ENCODE measurements at regions not wholly inside any gene's neighbourhood (a gene's known extent, or its start where the extent isn't known, plus 50 kb on each side); places are given as distances from the start of the nearest gene placed in this dataset.
A peak's percentile ranks its signal among the peaks of the same experiment; 100 is the strongest.

GRCh38 chr1:221164029-221164428 is 284.8 kb downstream of the HLX start:
- no peak for TF ChIP-seq POLR2AphosphoS5 (IDR thresholded peaks at IDR 0.05)
- TF ChIP-seq, protein P1, sequence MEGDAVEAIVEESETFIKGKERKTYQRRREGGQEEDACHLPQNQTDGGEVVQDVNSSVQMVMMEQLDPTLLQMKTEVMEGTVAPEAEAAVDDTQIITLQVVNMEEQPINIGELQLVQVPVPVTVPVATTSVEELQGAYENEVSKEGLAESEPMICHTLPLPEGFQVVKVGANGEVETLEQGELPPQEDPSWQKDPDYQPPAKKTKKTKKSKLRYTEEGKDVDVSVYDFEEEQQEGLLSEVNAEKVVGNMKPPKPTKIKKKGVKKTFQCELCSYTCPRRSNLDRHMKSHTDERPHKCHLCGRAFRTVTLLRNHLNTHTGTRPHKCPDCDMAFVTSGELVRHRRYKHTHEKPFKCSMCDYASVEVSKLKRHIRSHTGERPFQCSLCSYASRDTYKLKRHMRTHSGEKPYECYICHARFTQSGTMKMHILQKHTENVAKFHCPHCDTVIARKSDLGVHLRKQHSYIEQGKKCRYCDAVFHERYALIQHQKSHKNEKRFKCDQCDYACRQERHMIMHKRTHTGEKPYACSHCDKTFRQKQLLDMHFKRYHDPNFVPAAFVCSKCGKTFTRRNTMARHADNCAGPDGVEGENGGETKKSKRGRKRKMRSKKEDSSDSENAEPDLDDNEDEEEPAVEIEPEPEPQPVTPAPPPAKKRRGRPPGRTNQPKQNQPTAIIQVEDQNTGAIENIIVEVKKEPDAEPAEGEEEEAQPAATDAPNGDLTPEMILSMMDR (IDR thresholded peaks at IDR 0.05): no peak
- TF ChIP-seq POLR2A (IDR thresholded peaks at IDR 0.05): no peak
- no peak for TF ChIP-seq EP300 (IDR thresholded peaks at IDR 0.05)
- H3K9me3 ChIP-seq: no peaks in the 10 kb centered on the region
- H3K4me3 ChIP-seq: no peak overlapping the region
- ATAC-seq (ENCODE audit: low FRiP score in 2 of 2) (no peak), DNase-seq (no peak)
- H3K27me3 ChIP-seq: no peaks in the 10 kb centered on the region
- WGBS, 2 donors: 86 to 94% methylated on average over 1 of the region's 1 CpG
- H3K27ac ChIP-seq: no peak overlapping the region
- H3K36me3 ChIP-seq: no peaks in the 10 kb centered on the region
- H3K4me1 ChIP-seq: peaks cover 7 to 20% (median 13%) of the 10 kb centered on the region in 4 donors

DNA sequence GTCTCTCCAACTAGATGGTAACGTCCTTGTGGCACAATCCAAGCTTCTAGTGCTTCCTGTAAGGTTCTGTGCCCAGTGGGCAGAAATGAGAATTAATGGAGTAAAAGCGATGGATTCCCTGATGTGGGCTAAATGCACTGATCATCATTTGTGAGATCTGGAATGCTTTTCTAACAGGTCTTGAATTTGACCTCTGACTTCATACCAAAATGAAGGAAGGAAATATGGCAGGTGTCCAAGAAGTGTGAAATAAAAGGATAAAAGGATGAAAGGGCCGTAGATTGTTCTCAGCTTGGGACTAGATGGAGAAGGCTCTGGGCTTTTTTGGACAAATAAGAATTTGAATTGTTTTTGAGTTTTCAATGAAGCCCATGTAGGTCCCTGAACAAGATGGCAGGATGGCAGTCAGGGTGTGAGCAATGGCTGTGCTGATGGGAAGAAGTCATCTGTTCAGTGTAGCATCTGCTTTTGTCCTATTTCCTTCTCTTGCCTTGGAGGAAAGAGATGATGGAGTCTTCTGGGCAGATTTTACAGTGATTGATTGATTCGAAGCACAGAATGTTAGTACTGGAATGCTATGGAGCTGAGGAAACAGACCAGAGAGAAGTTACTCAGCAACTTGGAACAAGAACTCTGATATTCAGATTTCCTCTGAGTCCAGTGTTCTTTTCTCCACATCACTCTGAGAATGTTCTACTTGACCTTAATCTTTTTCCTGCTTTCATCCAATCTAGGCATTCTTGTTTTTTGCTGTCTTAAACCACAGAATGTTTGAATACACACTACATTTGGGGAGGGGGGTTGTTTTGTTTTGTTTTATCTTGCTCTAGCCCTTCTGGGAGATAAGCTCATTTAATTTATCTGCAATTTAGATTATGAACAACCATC is 286.0 kb downstream of the HLX start:
- Histone ChIP-seq H3K36me3 (no peaks in the 10 kb centered on the region), H3K27ac (no peak overlapping the region), H3K27me3 (no peaks in the 10 kb centered on the region), H3K9me3 (no peaks in the 10 kb centered on the region), H3K4me1 (peaks cover 7 to 20% (median 13%) of the 10 kb centered on the region in 4 donors), H3K4me3 (no peak overlapping the region)
- WGBS, 2 donors: 74 to 77% methylated on average over 4 of the region's 4 CpGs
- DNase-seq: no peak
- TF ChIP-seq, protein P1 (IDR thresholded peaks at IDR 0.05): no peak
- TF ChIP-seq POLR2AphosphoS5 (IDR thresholded peaks at IDR 0.05) (no peak), POLR2A (IDR thresholded peaks at IDR 0.05) (no peak), EP300 (IDR thresholded peaks at IDR 0.05) (no peak)
- ATAC-seq (ENCODE audit: low FRiP score in 2 of 2): no peak

DNA sequence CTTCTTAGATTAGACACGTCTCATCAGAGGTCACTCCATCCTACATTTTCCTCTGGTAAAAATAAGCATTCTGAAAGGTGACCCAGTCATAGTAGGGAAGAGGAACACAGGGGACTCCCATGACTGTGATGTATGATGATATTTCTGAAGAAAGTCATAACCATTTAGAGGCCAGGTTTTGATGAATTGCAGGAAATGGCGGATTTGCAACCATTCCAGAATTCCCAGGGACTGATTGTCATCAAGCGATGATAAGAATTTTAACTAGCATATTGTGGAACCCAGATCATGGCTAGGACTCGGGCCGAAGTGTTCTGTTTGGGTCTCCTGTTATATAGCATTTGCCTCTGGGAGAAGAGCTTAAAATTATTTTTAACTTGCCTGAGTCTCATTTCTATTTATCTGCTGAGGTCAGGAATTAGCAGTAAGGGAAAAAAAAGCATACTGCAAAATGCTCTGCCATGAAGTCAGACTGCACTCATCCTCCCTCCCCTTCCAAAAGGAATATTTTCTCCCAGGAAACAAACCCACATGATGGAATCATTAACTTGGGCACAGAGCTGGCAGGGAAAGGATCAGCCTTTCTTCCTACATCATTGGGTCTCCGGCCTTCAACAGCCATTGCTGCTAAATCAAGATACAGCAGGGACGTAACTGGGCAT is 286.7 kb downstream of the HLX start:
- Histone ChIP-seq H3K4me1 (peaks cover 7 to 20% (median 13%) of the 10 kb centered on the region in 4 donors), H3K4me3 (no peak overlapping the region), H3K9me3 (no peaks in the 10 kb centered on the region), H3K36me3 (no peaks in the 10 kb centered on the region), H3K27ac (no peak overlapping the region), H3K27me3 (no peaks in the 10 kb centered on the region)
- no peak for TF ChIP-seq POLR2AphosphoS5 (IDR thresholded peaks at IDR 0.05)
- no peak for TF ChIP-seq POLR2A (IDR thresholded peaks at IDR 0.05)
- TF ChIP-seq EP300 (IDR thresholded peaks at IDR 0.05): no peak
- TF ChIP-seq, protein P1 (IDR thresholded peaks at IDR 0.05): no peak
- 72 to 80% methylated on average over 7 of the region's 7 CpGs for WGBS, 2 donors
- no peak for ATAC-seq (ENCODE audit: low FRiP score in 2 of 2)
- no peak for DNase-seq

GRCh38 chr1:221166559-221167318 is 287.5 kb downstream of the HLX start:
- TF ChIP-seq POLR2A (IDR thresholded peaks at IDR 0.05) (no peak), POLR2AphosphoS5 (IDR thresholded peaks at IDR 0.05) (peak in 1 of 2 donors; percentile 38), EP300 (IDR thresholded peaks at IDR 0.05) (peak in 2 of 4 donors; percentile 15 to 19)
- TF ChIP-seq, protein P1 (IDR thresholded peaks at IDR 0.05): no peak
- Histone ChIP-seq H3K4me1 (peaks cover 5 to 16% (median 9%) of the 10 kb centered on the region in 4 donors), H3K27ac (peak overlapping the region in 1 of 4 donors; percentile 56), H3K36me3 (no peaks in the 10 kb centered on the region), H3K4me3 (no peak overlapping the region), H3K27me3 (no peaks in the 10 kb centered on the region), H3K9me3 (no peaks in the 10 kb centered on the region)
- peak in 1 of 2 donors; percentile 55 for DNase-seq
- ATAC-seq (ENCODE audit: low FRiP score in 2 of 2): peak; percentile 43 to 82
- WGBS, 2 donors: 59 to 73% methylated on average over 4 of the region's 4 CpGs

Measured in upper lobe of left lung (tissue), 6 donors.